ENCODE measurements at regions not wholly inside any gene's neighbourhood (a gene's known extent, or its start where the extent isn't known, plus 50 kb on each side); places are given as distances from the start of the nearest gene placed in this dataset.
"Not testable (repeated sequence)": the region's sequence is repeated elsewhere in the genome, so short reads cannot be mapped to it uniquely, and the experiment has no call there.

GRCh38 chr16:5750439-5750838 lies 652.8 kb upstream of the EEF2KMT start:
- not testable (repeated sequence) for TF ChIP-seq CTCF (IDR thresholded peaks at IDR 0.05; ENCODE audit: low read depth, low read length, poor library complexity, severe bottlenecking); EZH2phosphoT487 (IDR thresholded peaks at IDR 0.05; ENCODE audit: borderline replicate concordance, low read length)
